Retinal pigment epithelial cell (primary cell): ENCODE measurements at regions not wholly inside any gene's neighbourhood (a gene's known extent, or its start where the extent isn't known, plus 50 kb on each side); places are given as distances from the start of the nearest gene placed in this dataset.

Experiments used
- DNase-seq: peaks from one replicate; pipeline ENCODE4 v3.0.0-alpha.2; 2010; ENCODE audit warnings: low read depth
- H3K4me3 ChIP-seq: 2 replicates; pipeline ENCODE4 v1.5.1; 2011; ENCODE audit warnings: mild to moderate bottlenecking, low read length, control low read depth, moderate library complexity
- CTCF ChIP-seq: conservative IDR thresholded peaks from 2 replicates; pipeline ENCODE4 v1.5.1; 2011; ENCODE audit warnings: low read depth, low read length, control low read depth, inconsistent platforms

- TF ChIP-seq CTCF = no peak
- H3K4me3 ChIP-seq = no peak overlapping the region
- no peak for DNase-seq
Observed at GRCh38 chrX:121283921-121284320, 236.5 kb downstream of the GLUD2 start.

- DNase-seq = no peak
- H3K4me3 ChIP-seq = no peak overlapping the region
- TF ChIP-seq CTCF = no peak
Observed at GRCh38 chrX:121298499-121298898, 251.1 kb downstream of the GLUD2 start.

- no peak for TF ChIP-seq CTCF
- no peak for DNase-seq
- H3K4me3 ChIP-seq = no peak overlapping the region
Observed at GRCh38 chrX:121301356-121301755, 253.9 kb downstream of the GLUD2 start.

GRCh38 chrX:121301822-121302221 lies 254.4 kb downstream of the GLUD2 start:
- H3K4me3 ChIP-seq = no peak overlapping the region
- no peak for TF ChIP-seq CTCF
- DNase-seq = no peak

GRCh38 chrX:121307449-121307848 lies 260.0 kb downstream of the GLUD2 start:
- no peak for TF ChIP-seq CTCF
- no peak overlapping the region for H3K4me3 ChIP-seq
- no peak for DNase-seq

GRCh38 chrX:121308276-121308805 lies 260.9 kb downstream of the GLUD2 start:
- no peak overlapping the region for H3K4me3 ChIP-seq

More at GRCh38 chrX:121308276-121308805, 260.9 kb downstream of the GLUD2 start:
- TF ChIP-seq CTCF = peak; percentile 60
- DNase-seq = peak; percentile 8
